ENCODE measurements at regions not wholly inside any gene's neighbourhood (a gene's known extent, or its start where the extent isn't known, plus 50 kb on each side); places are given as distances from the start of the nearest gene placed in this dataset.

DNA sequence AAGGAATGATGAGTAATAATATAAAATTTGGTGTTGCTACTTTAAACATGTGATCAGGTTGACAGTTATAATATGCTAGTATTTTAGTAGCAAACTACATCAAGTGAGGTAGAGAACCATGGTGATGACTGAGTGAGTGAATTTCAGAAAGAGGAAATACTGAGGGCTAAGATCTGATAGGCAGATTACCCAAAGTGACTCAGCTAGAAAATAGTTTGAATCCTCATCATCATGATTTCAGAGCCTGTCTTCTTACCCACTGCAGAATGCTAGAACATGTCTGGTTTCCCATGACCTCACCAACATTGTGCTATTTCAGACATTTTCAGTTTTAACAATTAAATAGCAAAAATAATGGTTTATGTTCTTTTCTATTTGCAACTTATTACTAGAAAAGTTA lies 602.1 kb downstream of the TAF11L14 start:
- H3K14ac ChIP-seq (replicated peaks; ENCODE audit: low read depth, low read length), result no peak overlapping the region
- no peak for ATAC-seq (ENCODE audit: low read depth)
- H3K9ac ChIP-seq (ENCODE audit: low read depth, low read length), result no peak overlapping the region

More for the DNA sequence above, 602.1 kb downstream of the TAF11L14 start:
- no peak overlapping the region for H2BK5ac ChIP-seq (ENCODE audit: low read depth, low read length, poor library complexity, severe bottlenecking)
- no peak overlapping the region for H2AFZ ChIP-seq (replicated peaks; ENCODE audit: low read length, poor library complexity)
- H3K4me2 ChIP-seq (ENCODE audit: low read depth, low read length), result no peak overlapping the region
- TF ChIP-seq CHD1 (IDR thresholded peaks at IDR 0.05; ENCODE audit: low read depth, low read length), result no peak
- TF ChIP-seq RFX5 (IDR thresholded peaks at IDR 0.05; ENCODE audit: low read depth, low read length), result no peak
- no peak for TF ChIP-seq MXI1 (IDR thresholded peaks at IDR 0.05; ENCODE audit: borderline replicate concordance, low read depth, low read length)
- no peak overlapping the region for H2AK9ac ChIP-seq (replicated peaks; ENCODE audit: low read depth, low read length, poor library complexity)
- no peak for DNase-seq
- H3K27ac ChIP-seq (ENCODE audit: insufficient read depth, low read length), result no peak overlapping the region
- no peak overlapping the region for H2BK120ac ChIP-seq (ENCODE audit: low read depth, low read length)
- no peaks in the 10 kb centered on the region for H3K36me3 ChIP-seq (ENCODE audit: control insufficient read depth, insufficient read depth, low read length)
- H3K18ac ChIP-seq (ENCODE audit: low read depth, low read length), result no peak overlapping the region
- no peaks in the 10 kb centered on the region for H3K9me1 ChIP-seq (ENCODE audit: insufficient read depth, low read length)
- H3K23ac ChIP-seq (ENCODE audit: low read depth, low read length), result no peak overlapping the region
- H4K91ac ChIP-seq (ENCODE audit: insufficient read depth, low read depth, low read length), result no peak overlapping the region
- BruUV-seq (replicated peaks), result no TSS peak
- no peak overlapping the region for H3K56ac ChIP-seq (ENCODE audit: extremely low read depth, insufficient read depth, low read length)
- ChIA-PET CTCF (no interaction called here), POLR2A (ENCODE audit: unreplicated experiment) (no interaction called here)
- no peak overlapping the region for H3K4me3 ChIP-seq (ENCODE audit: insufficient read depth, low read depth, low read length)
- no peak overlapping the region for H3K4ac ChIP-seq (ENCODE audit: low read depth, low read length)
- dilution Hi-C loops (cut with HindIII; ENCODE audit: low sequenced_read_pairs, unreplicated experiment) (no loop called here), intact Hi-C loops (cut with micrococcal nuclease) (no loop called here), in situ Hi-C loops (cut with MboI; ENCODE audit: low sequenced_read_pairs) (no loop called here)
- H2AK5ac ChIP-seq (ENCODE audit: low read depth, low read length), result no peak overlapping the region
- H3K27me3 ChIP-seq (ENCODE audit: control insufficient read depth, insufficient read depth, low read length), result no peaks in the 10 kb centered on the region
- no peaks in the 10 kb centered on the region for H4K20me1 ChIP-seq (ENCODE audit: insufficient read depth, low read length)
- no peak overlapping the region for H2BK20ac ChIP-seq (ENCODE audit: low read depth, low read length)
- no peak overlapping the region for H4K8ac ChIP-seq (ENCODE audit: low read depth in 2 of 2, low read length in 2 of 2)
- H2BK15ac ChIP-seq (ENCODE audit: low read depth, low read length), result no peak overlapping the region
- H4K5ac ChIP-seq (ENCODE audit: low read depth, low read length), result no peak overlapping the region
- no peaks in the 10 kb centered on the region for H3K4me1 ChIP-seq (ENCODE audit: control insufficient read depth, insufficient read depth, low read length)
- no peaks in the 10 kb centered on the region for H3K9me3 ChIP-seq (ENCODE audit: control insufficient read depth, insufficient read depth, low read length)
- H3K79me1 ChIP-seq (ENCODE audit: low read depth in 1 of 2, low read length in 2 of 2), result no peaks in the 10 kb centered on the region

Measured in IMR-90 (cell line).